ENCODE measurements at regions not wholly inside any gene's neighbourhood (a gene's known extent, or its start where the extent isn't known, plus 50 kb on each side); places are given as distances from the start of the nearest gene placed in this dataset.

- 88 to 91% methylated on average over 2 of the region's 2 CpGs for WGBS, 2 donors
- no peak for DNase-seq (ENCODE audit: low spot score in 2 of 2)
- intact Hi-C loops (cut with DNase I; ENCODE audit: low total_unique reads) = no loop called here
- H3K4me3 ChIP-seq (ENCODE audit: low read depth, poor library complexity, severe bottlenecking) = no peak overlapping the region
- TF ChIP-seq POLR2A (IDR thresholded peaks at IDR 0.05) (no peak), CTCF (IDR thresholded peaks at IDR 0.05) (no peak)
Measured at GRCh38 chr5:124045412-124045811, 533.4 kb downstream of the CSNK1G3 start.

- no peak for DNase-seq (ENCODE audit: low spot score in 2 of 2)
- intact Hi-C loops (cut with DNase I; ENCODE audit: low total_unique reads) = no loop called here
- TF ChIP-seq POLR2A (IDR thresholded peaks at IDR 0.05) (no peak), CTCF (IDR thresholded peaks at IDR 0.05) (no peak)
- WGBS, 2 donors = 73 to 91% methylated on average over 2 of the region's 2 CpGs
- no peak overlapping the region for H3K4me3 ChIP-seq (ENCODE audit: low read depth, poor library complexity, severe bottlenecking)
Measured at GRCh38 chr5:124044613-124045012, 532.6 kb downstream of the CSNK1G3 start.

GRCh38 chr5:124043456-124043855 is 531.5 kb downstream of the CSNK1G3 start:
- TF ChIP-seq POLR2A (IDR thresholded peaks at IDR 0.05) (no peak), CTCF (IDR thresholded peaks at IDR 0.05) (no peak)
- WGBS, 2 donors = 93 to 100% methylated on average over 1 of the region's 1 CpG
- H3K4me3 ChIP-seq (ENCODE audit: low read depth, poor library complexity, severe bottlenecking) = no peak overlapping the region
- intact Hi-C loops (cut with DNase I; ENCODE audit: low total_unique reads) = no loop called here
- no peak for DNase-seq (ENCODE audit: low spot score in 2 of 2)

GRCh38 chr5:124040799-124041198 is 528.8 kb downstream of the CSNK1G3 start:
- DNase-seq (ENCODE audit: low spot score in 2 of 2) = no peak
- TF ChIP-seq POLR2A (IDR thresholded peaks at IDR 0.05) (no peak), CTCF (IDR thresholded peaks at IDR 0.05) (no peak)
- intact Hi-C loops (cut with DNase I; ENCODE audit: low total_unique reads) = no loop called here
- WGBS, 2 donors = 15 to 23% methylated on average over 3 of the region's 3 CpGs
- H3K4me3 ChIP-seq (ENCODE audit: low read depth, poor library complexity, severe bottlenecking) = no peak overlapping the region

GRCh38 chr5:124039410-124039809 is 527.4 kb downstream of the CSNK1G3 start:
- WGBS, 2 donors = 86 to 97% methylated on average over 1 of the region's 1 CpG
- no peak for DNase-seq (ENCODE audit: low spot score in 2 of 2)
- H3K4me3 ChIP-seq (ENCODE audit: low read depth, poor library complexity, severe bottlenecking) = no peak overlapping the region
- no peak for TF ChIP-seq CTCF (IDR thresholded peaks at IDR 0.05)
- intact Hi-C loops (cut with DNase I; ENCODE audit: low total_unique reads) = no loop called here

- intact Hi-C loops (cut with DNase I; ENCODE audit: low total_unique reads) = no loop called here
- H3K4me3 ChIP-seq (ENCODE audit: low read depth, poor library complexity, severe bottlenecking) = no peak overlapping the region
- TF ChIP-seq POLR2A (IDR thresholded peaks at IDR 0.05) (no peak), CTCF (IDR thresholded peaks at IDR 0.05) (no peak)
- no peak for DNase-seq (ENCODE audit: low spot score in 2 of 2)
Measured at GRCh38 chr5:124036786-124037185, 524.8 kb downstream of the CSNK1G3 start.

All from lower leg skin (tissue), 4 donors.